ENCODE measurements at regions not wholly inside any gene's neighbourhood (a gene's known extent, or its start where the extent isn't known, plus 50 kb on each side); places are given as distances from the start of the nearest gene placed in this dataset.
"Not testable (repeated sequence)": the region's sequence is repeated elsewhere in the genome, so short reads cannot be mapped to it uniquely, and the experiment has no call there.

- no peak for TF ChIP-seq ETS1 (IDR thresholded peaks at IDR 0.05)
- no peak for TF ChIP-seq STAT1 (IDR thresholded peaks at IDR 0.05; ENCODE audit: unreplicated experiment)
- TF ChIP-seq ZNF114 (CRISPR knock-in tag; IDR thresholded peaks at IDR 0.05): no peak
- no peak for TF ChIP-seq ZNF331 (CRISPR knock-in tag; IDR thresholded peaks at IDR 0.05; ENCODE audit: low read depth)
- no peak for TF ChIP-seq NANOG (IDR thresholded peaks at IDR 0.05; ENCODE audit: borderline replicate concordance)
- no peak for TF ChIP-seq POLR2AphosphoS5 (IDR thresholded peaks at IDR 0.05; ENCODE audit: low read depth)
- no peak for TF ChIP-seq CTCF (conservative IDR thresholded peaks at IDR 0.05; ENCODE audit: low read depth in 2 of 2)
Measured at GRCh38 chr6:62982951-62983350, 228.3 kb upstream of the FKBP1C start (continued).

- H3K36me3 Mint-ChIP-seq (ENCODE audit: low read depth); H3K4me2 ChIP-seq; H2AFZ ChIP-seq; H3K4me3 ChIP-seq; DNase-seq (ENCODE audit: low spot score); H3K27ac Mint-ChIP-seq; H3K4me1 Mint-ChIP-seq; H3K27ac ChIP-seq (ENCODE audit: low read depth); H3K36me3 ChIP-seq (ENCODE audit: insufficient read depth); H3K4me3 Mint-ChIP-seq; H3K4me1 ChIP-seq (ENCODE audit: insufficient read depth); H3F3A ChIP-seq (replicated peaks; ENCODE audit: low read depth); H4K20me1 ChIP-seq (replicated peaks; ENCODE audit: insufficient read depth); H3K27me3 Mint-ChIP-seq (ENCODE audit: insufficient read depth, low read depth, poor library complexity); H3K27me3 ChIP-seq (ENCODE audit: insufficient read depth); H3K9me2 ChIP-seq (ENCODE audit: insufficient read depth); ATAC-seq; H3K79me2 ChIP-seq (replicated peaks; ENCODE audit: insufficient read depth): not testable (repeated sequence)
- peaks cover 34% of the 10 kb centered on the region for H3K9me3 Mint-ChIP-seq
Measured at GRCh38 chr6:62991696-62992095, 219.6 kb upstream of the FKBP1C start.

- peaks cover 2% of the 10 kb centered on the region; the same call in 1 of the 3 replicates for H3K36me3 Mint-ChIP-seq (ENCODE audit: low read depth)
- ATAC-seq (no peak), DNase-seq (ENCODE audit: low spot score) (no peak)
- no peak overlapping the region for H3K4me2 ChIP-seq
- peaks cover 24% of the 10 kb centered on the region for H3K9me3 Mint-ChIP-seq
- no peaks in the 10 kb centered on the region; the same call in 1 of the 2 replicates for H3K9me2 ChIP-seq (ENCODE audit: insufficient read depth)
- H3K36me3 ChIP-seq (ENCODE audit: insufficient read depth): no peaks in the 10 kb centered on the region
- H3K27ac ChIP-seq (ENCODE audit: low read depth): no peak overlapping the region
- no peak overlapping the region for H3K4me3 Mint-ChIP-seq
- H3K27ac Mint-ChIP-seq: no peak overlapping the region
- H3K79me2 ChIP-seq (replicated peaks; ENCODE audit: insufficient read depth): no peaks in the 10 kb centered on the region
- H3F3A ChIP-seq (replicated peaks; ENCODE audit: low read depth): no peaks in the 10 kb centered on the region
- no peak overlapping the region for H3K4me3 ChIP-seq
- H2AFZ ChIP-seq: no peak overlapping the region
- no peaks in the 10 kb centered on the region for H4K20me1 ChIP-seq (replicated peaks; ENCODE audit: insufficient read depth)
- H3K4me1 Mint-ChIP-seq: peaks cover under 1% of the 10 kb centered on the region; the same call in 2 of the 3 replicates
- no peaks in the 10 kb centered on the region for H3K27me3 ChIP-seq (ENCODE audit: insufficient read depth)
- H3K4me1 ChIP-seq (ENCODE audit: insufficient read depth): no peaks in the 10 kb centered on the region; the same call in 1 of the 2 replicates
- H3K27me3 Mint-ChIP-seq (ENCODE audit: insufficient read depth, low read depth, poor library complexity): peaks cover 2% of the 10 kb centered on the region
- TF ChIP-seq CREB1 (CRISPR knock-in tag; IDR thresholded peaks at IDR 0.05; ENCODE audit: low read depth): no peak
- TF ChIP-seq CTCF (conservative IDR thresholded peaks at IDR 0.05; ENCODE audit: low read depth in 2 of 2): no peak
- TF ChIP-seq EZH2phosphoT487 (IDR thresholded peaks at IDR 0.05; ENCODE audit: unreplicated experiment): no peak
- TF ChIP-seq ZNF114 (CRISPR knock-in tag; IDR thresholded peaks at IDR 0.05): no peak
- TF ChIP-seq ZNF462 (CRISPR knock-in tag; IDR thresholded peaks at IDR 0.05): no peak
Measured at GRCh38 chr6:62993951-62994350, 217.3 kb upstream of the FKBP1C start.
